H1 (cell line): ENCODE measurements at regions not wholly inside any gene's neighbourhood (a gene's known extent, or its start where the extent isn't known, plus 50 kb on each side); places are given as distances from the start of the nearest gene placed in this dataset.

ENCODE experiments used
- ATF2 ChIP-seq: IDR thresholded peaks from 2 replicates; pipeline ENCODE4 v1.6.1; 2012; ENCODE audit warnings: low read length, inconsistent platforms
- CHD1 ChIP-seq: IDR thresholded peaks from 2 replicates; pipeline ENCODE4 v1.6.1; 2012; ENCODE audit warnings: low read depth, low read length, improper control_type of control experiment
- CHD7 ChIP-seq: fragments of 300-600 bp; sonication (generic); IDR thresholded peaks from 2 replicates; pipeline ENCODE4 v1.7.1; 2012; ENCODE audit warnings: low read length, moderate library complexity, mild to moderate bottlenecking, inconsistent platforms; ENCODE audit not compliant: insufficient replicate concordance
- EGR1 ChIP-seq: IDR thresholded peaks from 2 replicates; pipeline ENCODE4 v1.6.1; 2011; ENCODE audit warnings: low read depth, low read length, borderline replicate concordance
- EZH2 ChIP-seq: fragments of 200-600 bp; sonication (generic); IDR thresholded peaks from 2 replicates; pipeline ENCODE4 v1.7.1; 2012; ENCODE audit warnings: low read depth, mild to moderate bottlenecking, moderate library complexity, low read length, inconsistent platforms; ENCODE audit not compliant: severe bottlenecking
- GTF2F1 ChIP-seq: IDR thresholded peaks from 2 replicates; pipeline ENCODE4 v1.6.1; 2012; ENCODE audit warnings: low read depth, low read length, improper control_type of control experiment, borderline replicate concordance
- NRF1 ChIP-seq: IDR thresholded peaks from 2 replicates; pipeline ENCODE4 v1.6.1; 2011; ENCODE audit warnings: mild to moderate bottlenecking, low read depth, low read length, improper control_type of control experiment
- RXRA ChIP-seq: IDR thresholded peaks from 2 replicates; pipeline ENCODE4 v1.6.1; 2011; ENCODE audit warnings: low read depth, mild to moderate bottlenecking, low read length, moderate library complexity; ENCODE audit not compliant: insufficient read depth

GRCh38 chr11:33474866-33475265 is 217.7 kb downstream of the HIPK3 start (continued):
- TF ChIP-seq CHD7 (no peak), CHD1 (no peak), GTF2F1 (no peak), RXRA (no peak), EGR1 (no peak), NRF1 (no peak), EZH2 (no peak), ATF2 (no peak)
